ENCODE measurements at regions not wholly inside any gene's neighbourhood (a gene's known extent, or its start where the extent isn't known, plus 50 kb on each side); places are given as distances from the start of the nearest gene placed in this dataset.

DNA sequence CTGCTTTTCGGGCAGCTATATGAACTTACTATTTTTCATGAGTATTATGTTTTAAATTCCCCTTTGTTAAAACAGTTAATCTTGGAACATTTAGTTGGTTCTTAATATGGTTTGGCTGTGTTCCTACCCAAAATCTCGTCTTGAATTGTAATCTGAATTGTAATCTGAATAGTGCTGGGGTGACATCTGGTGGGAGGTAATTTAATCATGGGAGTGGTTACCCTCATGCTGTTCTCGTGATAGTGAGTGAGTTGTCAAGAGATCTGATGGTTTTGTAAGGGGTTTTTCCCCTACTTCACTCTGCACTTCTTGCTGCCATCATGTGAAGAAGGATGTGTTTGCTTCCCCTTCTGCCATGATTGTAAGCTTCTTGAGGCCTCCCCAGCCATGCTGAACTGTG, 305.4 kb upstream of the MAP3K7 start:
- TF ChIP-seq, protein P1, sequence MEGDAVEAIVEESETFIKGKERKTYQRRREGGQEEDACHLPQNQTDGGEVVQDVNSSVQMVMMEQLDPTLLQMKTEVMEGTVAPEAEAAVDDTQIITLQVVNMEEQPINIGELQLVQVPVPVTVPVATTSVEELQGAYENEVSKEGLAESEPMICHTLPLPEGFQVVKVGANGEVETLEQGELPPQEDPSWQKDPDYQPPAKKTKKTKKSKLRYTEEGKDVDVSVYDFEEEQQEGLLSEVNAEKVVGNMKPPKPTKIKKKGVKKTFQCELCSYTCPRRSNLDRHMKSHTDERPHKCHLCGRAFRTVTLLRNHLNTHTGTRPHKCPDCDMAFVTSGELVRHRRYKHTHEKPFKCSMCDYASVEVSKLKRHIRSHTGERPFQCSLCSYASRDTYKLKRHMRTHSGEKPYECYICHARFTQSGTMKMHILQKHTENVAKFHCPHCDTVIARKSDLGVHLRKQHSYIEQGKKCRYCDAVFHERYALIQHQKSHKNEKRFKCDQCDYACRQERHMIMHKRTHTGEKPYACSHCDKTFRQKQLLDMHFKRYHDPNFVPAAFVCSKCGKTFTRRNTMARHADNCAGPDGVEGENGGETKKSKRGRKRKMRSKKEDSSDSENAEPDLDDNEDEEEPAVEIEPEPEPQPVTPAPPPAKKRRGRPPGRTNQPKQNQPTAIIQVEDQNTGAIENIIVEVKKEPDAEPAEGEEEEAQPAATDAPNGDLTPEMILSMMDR (conservative IDR thresholded peaks at IDR 0.05 in 1 of 2, IDR thresholded peaks at IDR 0.05 in 1 of 2; ENCODE audit: extremely low read depth in 1 of 2, insufficient read depth in 1 of 2, low read depth in 1 of 2, low read length in 2 of 2), result no peak
- TF ChIP-seq EZH2 (IDR thresholded peaks at IDR 0.05; ENCODE audit: borderline replicate concordance, low read length), result no peak

All from mammary epithelial cell (primary cell).